Testis (tissue), 2 donors: ENCODE measurements at regions not wholly inside any gene's neighbourhood (a gene's known extent, or its start where the extent isn't known, plus 50 kb on each side); places are given as distances from the start of the nearest gene placed in this dataset.

Experiments
- CTCF ChIP-seq, 3 experiments: fragments of 450-650 bp in 2 of 3; fragments of 200-600 bp in 1 of 3; sonication (generic) in 1 of 3; IDR thresholded peaks; one replicate each; pipeline ENCODE4 v1.5.1; 2016 to 2019; ENCODE audit warnings: antibody characterized with exemption in 3 of 3, mild to moderate bottlenecking in 2 of 3, moderate library complexity in 1 of 3
- POLR2A ChIP-seq: fragments of 450-650 bp; IDR thresholded peaks from one replicate; pipeline ENCODE4 v1.6.1; 2017; ENCODE audit warnings: antibody characterized with exemption, mild to moderate bottlenecking, moderate library complexity

GRCh38 chr2:56952871-56953270 is 769.1 kb downstream of the CCDC85A start:
- TF ChIP-seq CTCF (IDR thresholded peaks at IDR 0.05) (no peak), POLR2A (no peak)
